Endothelial cell of umbilical vein (primary cell): ENCODE measurements at regions not wholly inside any gene's neighbourhood (a gene's known extent, or its start where the extent isn't known, plus 50 kb on each side); places are given as distances from the start of the nearest gene placed in this dataset.

Experiments
- BruUV-seq: library from RNA; stranded (reverse); fragments of 400-500 nt; replicated peaks from 2 replicates; lab custom pipeline; 2021; lab: Mats Ljungman, UMichigan
- CTCF ChIA-PET: fragments of 300-600, 350-600 bp; sonication (Branson Sonifier 250); formaldehyde crosslinking; loops from one replicate; lab custom pipeline; 2021; ENCODE audit warnings: antibody characterized with exemption, inconsistent platforms; lab: Charles Lee
- POLR2A ChIA-PET: fragments of 300-600, 350-600 bp; sonication (Branson Sonifier 250); formaldehyde crosslinking; loops from one replicate; lab custom pipeline; 2021; ENCODE audit warnings: antibody characterized with exemption, inconsistent platforms; lab: Charles Lee
- DNase-seq: peaks from one replicate; pipeline ENCODE4 v3.0.0-alpha.2; 2011; ENCODE audit warnings: low read depth, low spot score
- FAIRE-seq: peaks from 2 replicates; lab custom pipeline; 2011; peaks lifted over from hg19 to GRCh38; lab: Jason Lieb, UNC
- H2AFZ ChIP-seq: 2 replicates; pipeline ENCODE4 v1.6.0; 2012; ENCODE audit warnings: low read depth, low read length, control low read depth, inconsistent platforms
- H3K27ac ChIP-seq: 2 replicates; pipeline ENCODE4 v1.5.1; 2011; ENCODE audit warnings: low read depth, mild to moderate bottlenecking, control low read depth, low read length, moderate library complexity; ENCODE audit not compliant: insufficient read depth
- H3K27me3 ChIP-seq, 2 experiments: 2 replicates each; pipeline versions ENCODE4 v1.6.0 to v1.6.1; 2011; ENCODE audit warnings: low read length in 2 of 2, mixed read lengths in 1 of 2; ENCODE audit not compliant: control insufficient read depth in 2 of 2, insufficient read depth in 2 of 2
- H3K36me3 ChIP-seq, 2 experiments: 2 replicates in 1 of 2; 3 replicates in 1 of 2; pipeline ENCODE4 v1.5.1; 2011; ENCODE audit warnings: low read length in 2 of 2, mild to moderate bottlenecking in 1 of 2, moderate library complexity in 1 of 2; ENCODE audit not compliant: control insufficient read depth in 2 of 2, insufficient read depth in 2 of 2; ENCODE audit errors: extremely low read depth in 1 of 2
- H3K4me1 ChIP-seq: 3 replicates; pipeline ENCODE4 v1.5.1; 2011; ENCODE audit warnings: mild to moderate bottlenecking, low read length; ENCODE audit not compliant: control insufficient read depth, insufficient read depth; ENCODE audit errors: extremely low read depth
- H3K4me2 ChIP-seq: 2 replicates; pipeline ENCODE4 v1.6.1; 2011; ENCODE audit warnings: low read length, control low read depth, mixed read lengths; ENCODE audit not compliant: insufficient read depth
- H3K4me3 ChIP-seq, 3 experiments: fragments of 200-600 bp in 1 of 3; sonication (generic), shearing (Covaris generic) in 1 of 3; replicated peaks in 1 of 3; 2 replicates each; pipeline ENCODE4 v1.5.1; 2011 to 2016; ENCODE audit warnings: control low read depth in 3 of 3, low read length in 3 of 3, mild to moderate bottlenecking in 2 of 3, inconsistent platforms in 1 of 3, low read depth in 1 of 3, moderate library complexity in 1 of 3; ENCODE audit not compliant: insufficient read depth in 1 of 3
- H3K79me2 ChIP-seq: 2 replicates; pipeline ENCODE4 v1.6.0; 2012; ENCODE audit warnings: low read length, inconsistent platforms; ENCODE audit not compliant: control insufficient read depth, insufficient read depth
- H3K9ac ChIP-seq: replicated peaks from 2 replicates; pipeline ENCODE3; 2011; ENCODE audit warnings: low read length, control low read depth; ENCODE audit not compliant: insufficient read depth; ENCODE audit errors: extremely low read depth
- H3K9me1 ChIP-seq: replicated peaks from 3 replicates; pipeline ENCODE4 v1.6.0; 2011; ENCODE audit warnings: mild to moderate bottlenecking, low read length; ENCODE audit not compliant: control insufficient read depth, insufficient read depth; ENCODE audit errors: extremely low read depth
- H3K9me3 ChIP-seq: replicated peaks from 2 replicates; pipeline ENCODE4 v1.5.1; 2012; ENCODE audit warnings: low read length, inconsistent platforms; ENCODE audit not compliant: control insufficient read depth, insufficient read depth
- H4K20me1 ChIP-seq: replicated peaks from 2 replicates; pipeline ENCODE3; 2011; ENCODE audit warnings: mild to moderate bottlenecking, low read length; ENCODE audit not compliant: control insufficient read depth, insufficient read depth; ENCODE audit errors: extremely low read depth
- EZH2 ChIP-seq: IDR thresholded peaks from 2 replicates; pipeline ENCODE4 v1.6.1; 2012; ENCODE audit warnings: borderline replicate concordance, low read depth, mild to moderate bottlenecking, moderate library complexity, low read length, inconsistent platforms; ENCODE audit not compliant: severe bottlenecking
- FOS ChIP-seq: IDR thresholded peaks from 2 replicates; pipeline ENCODE4 v1.6.1; 2011; ENCODE audit warnings: mild to moderate bottlenecking, low read length, moderate library complexity, borderline replicate concordance; ENCODE audit not compliant: insufficient read depth
- GATA2 ChIP-seq: IDR thresholded peaks from 2 replicates; pipeline ENCODE4 v1.7.0; 2011; ENCODE audit warnings: low read depth, mild to moderate bottlenecking, moderate library complexity, mixed read lengths, low read length; ENCODE audit not compliant: insufficient read length, insufficient read depth
- JUN ChIP-seq: IDR thresholded peaks from 2 replicates; pipeline ENCODE4 v1.6.1; 2011; ENCODE audit warnings: borderline replicate concordance, low read depth; ENCODE audit not compliant: insufficient read length, insufficient read depth
- MAX ChIP-seq: IDR thresholded peaks from 2 replicates; pipeline ENCODE4 v1.6.1; 2011; ENCODE audit not compliant: insufficient read depth, insufficient read length
- MYC ChIP-seq: IDR thresholded peaks from one replicate; pipeline ENCODE4 v1.6.1; 2011; ENCODE audit warnings: mild to moderate bottlenecking, low read depth, low read length
- POLR2A ChIP-seq: IDR thresholded peaks from 2 replicates; pipeline ENCODE4 v1.6.1; 2012; ENCODE audit warnings: low read depth, mild to moderate bottlenecking, control low read depth, low read length
- POLR2AphosphoS5 ChIP-seq: IDR thresholded peaks from 2 replicates; pipeline ENCODE4 v1.6.1; 2012; ENCODE audit warnings: low read depth, mild to moderate bottlenecking, control low read depth, low read length, moderate library complexity; ENCODE audit not compliant: insufficient read depth
- dilution Hi-C: fragments of 300-500 bp; cut with MboI; formaldehyde crosslinking; loops from one replicate; pipeline ENCODE4 v1.15.0; 2019; ENCODE audit warnings: low sequenced_read_pairs; ENCODE audit not compliant: extremely low pct_ligation_motif_present
- intact Hi-C: fragments of 100-400 bp; cut with micrococcal nuclease; formaldehyde crosslinking; loops from one replicate; pipeline ENCODE4 v1.10.0; 2022
- TF ChIP-seq, protein P1 (sequence below), 2 donors: IDR thresholded peaks; 1 replicate in 1 of 2; 2 replicates in 1 of 2; pipeline ENCODE4 v1.5.1; 2011; ENCODE audit warnings: low read length in 2 of 2, mild to moderate bottlenecking in 2 of 2, moderate library complexity in 2 of 2, control low read depth in 1 of 2, inconsistent platforms in 1 of 2, low read depth in 1 of 2; ENCODE audit not compliant: insufficient read depth in 1 of 2; ENCODE audit errors: extremely low read depth in 1 of 2

- H3K36me3 ChIP-seq = no peaks in the 10 kb centered on the region
- no peak overlapping the region for H2AFZ ChIP-seq
- ChIA-PET CTCF (no interaction called here), POLR2A (no interaction called here)
- DNase-seq = no peak
- H3K27ac ChIP-seq = no peak overlapping the region
- peaks cover 6% of the 10 kb centered on the region for H3K4me1 ChIP-seq
- H3K4me3 ChIP-seq = no peak overlapping the region
- dilution Hi-C loops = no loop called here
- intact Hi-C loops = no loop called here
- H3K27me3 ChIP-seq = peaks cover 0 to 4% of the 10 kb centered on the region in 2 experiments
- H3K9me3 ChIP-seq = no peaks in the 10 kb centered on the region
- H3K9ac ChIP-seq = no peak overlapping the region
- TF ChIP-seq, protein P1, sequence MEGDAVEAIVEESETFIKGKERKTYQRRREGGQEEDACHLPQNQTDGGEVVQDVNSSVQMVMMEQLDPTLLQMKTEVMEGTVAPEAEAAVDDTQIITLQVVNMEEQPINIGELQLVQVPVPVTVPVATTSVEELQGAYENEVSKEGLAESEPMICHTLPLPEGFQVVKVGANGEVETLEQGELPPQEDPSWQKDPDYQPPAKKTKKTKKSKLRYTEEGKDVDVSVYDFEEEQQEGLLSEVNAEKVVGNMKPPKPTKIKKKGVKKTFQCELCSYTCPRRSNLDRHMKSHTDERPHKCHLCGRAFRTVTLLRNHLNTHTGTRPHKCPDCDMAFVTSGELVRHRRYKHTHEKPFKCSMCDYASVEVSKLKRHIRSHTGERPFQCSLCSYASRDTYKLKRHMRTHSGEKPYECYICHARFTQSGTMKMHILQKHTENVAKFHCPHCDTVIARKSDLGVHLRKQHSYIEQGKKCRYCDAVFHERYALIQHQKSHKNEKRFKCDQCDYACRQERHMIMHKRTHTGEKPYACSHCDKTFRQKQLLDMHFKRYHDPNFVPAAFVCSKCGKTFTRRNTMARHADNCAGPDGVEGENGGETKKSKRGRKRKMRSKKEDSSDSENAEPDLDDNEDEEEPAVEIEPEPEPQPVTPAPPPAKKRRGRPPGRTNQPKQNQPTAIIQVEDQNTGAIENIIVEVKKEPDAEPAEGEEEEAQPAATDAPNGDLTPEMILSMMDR (IDR thresholded peaks at IDR 0.05; ENCODE audit: extremely low read depth in 1 of 2, insufficient read depth in 1 of 2, low read depth in 1 of 2, low read length in 2 of 2) = no peak
- no peak for TF ChIP-seq FOS
- no peak for TF ChIP-seq MAX
- no peak for TF ChIP-seq POLR2A
- TF ChIP-seq POLR2AphosphoS5 = no peak
- no peak for TF ChIP-seq MYC
- no peak for TF ChIP-seq GATA2
- TF ChIP-seq JUN = no peak
- TF ChIP-seq EZH2 = no peak
- no TSS peak for BruUV-seq
- H4K20me1 ChIP-seq = no peaks in the 10 kb centered on the region
- H3K9me1 ChIP-seq = no peaks in the 10 kb centered on the region
- FAIRE-seq = no peak
- peak overlapping the region; percentile 48 for H3K4me2 ChIP-seq
- H3K79me2 ChIP-seq = no peaks in the 10 kb centered on the region
Measured at GRCh38 chr16:86787538-86787937, 209.2 kb downstream of the FOXL1 start.
